ENCODE measurements at regions not wholly inside any gene's neighbourhood (a gene's known extent, or its start where the extent isn't known, plus 50 kb on each side); places are given as distances from the start of the nearest gene placed in this dataset.
"Not testable (repeated sequence)": the region's sequence is repeated elsewhere in the genome, so short reads cannot be mapped to it uniquely, and the experiment has no call there.

- DNase-seq (ENCODE audit: low spot score), result no peak
Measured at GRCh38 chr2:83055376-83056010, 1403.6 kb downstream of the SUCLG1 start.

- no peak for DNase-seq (ENCODE audit: low spot score)
Measured at GRCh38 chr2:83054751-83055150, 1404.3 kb downstream of the SUCLG1 start.

GRCh38 chr2:83051538-83052170 is 1407.4 kb downstream of the SUCLG1 start:
- no peak for DNase-seq (ENCODE audit: low spot score)

GRCh38 chr2:83042053-83042452 is 1417.0 kb downstream of the SUCLG1 start:
- no peak for DNase-seq (ENCODE audit: low spot score)

- no peak for DNase-seq (ENCODE audit: low spot score)
Measured at GRCh38 chr2:83022631-83023210, 1436.4 kb downstream of the SUCLG1 start.

- DNase-seq (ENCODE audit: low spot score), result no peak
Measured at GRCh38 chr2:83017366-83018090, 1441.6 kb downstream of the SUCLG1 start.

GRCh38 chr2:83016343-83017110 is 1442.6 kb downstream of the SUCLG1 start:
- no peak for DNase-seq (ENCODE audit: low spot score)

GRCh38 chr2:83015900-83016299 is 1443.2 kb downstream of the SUCLG1 start:
- DNase-seq (ENCODE audit: low spot score), result no peak

- DNase-seq (ENCODE audit: low spot score), result no peak
Measured at GRCh38 chr2:83015035-83015715, 1443.9 kb downstream of the SUCLG1 start.

- DNase-seq (ENCODE audit: low spot score), result no peak
Measured at GRCh38 chr2:83014462-83014861, 1444.6 kb downstream of the SUCLG1 start.

- no peak for DNase-seq (ENCODE audit: low spot score)
Measured at GRCh38 chr2:83006961-83007360, 1452.1 kb downstream of the SUCLG1 start.

- DNase-seq (ENCODE audit: low spot score), result no peak
Measured at GRCh38 chr2:83003555-83003954, 1455.5 kb downstream of the SUCLG1 start.

GRCh38 chr2:83002706-83003105 is 1456.4 kb downstream of the SUCLG1 start:
- DNase-seq (ENCODE audit: low spot score), result no peak

- no peak for DNase-seq (ENCODE audit: low spot score)
Measured at GRCh38 chr2:82998781-82999180, 1460.3 kb downstream of the SUCLG1 start.

- DNase-seq (ENCODE audit: low spot score), result no peak
Measured at GRCh38 chr2:82996217-82996616, 1462.9 kb downstream of the SUCLG1 start.

GRCh38 chr2:82994151-82994550 is 1464.9 kb downstream of the SUCLG1 start:
- no peak for DNase-seq (ENCODE audit: low spot score)

GRCh38 chr2:82993609-82994008 is 1465.5 kb downstream of the SUCLG1 start:
- DNase-seq (ENCODE audit: low spot score), result no peak

- no peak for DNase-seq (ENCODE audit: low spot score)
Measured at GRCh38 chr2:82992968-82993367, 1466.1 kb downstream of the SUCLG1 start.

- DNase-seq (ENCODE audit: low spot score), result not testable (repeated sequence)
Measured at GRCh38 chr2:82987706-82988105, 1471.4 kb downstream of the SUCLG1 start.

GRCh38 chr2:82986899-82987298 is 1472.2 kb downstream of the SUCLG1 start:
- no peak for DNase-seq (ENCODE audit: low spot score)

GRCh38 chr2:82985572-82986197 is 1473.4 kb downstream of the SUCLG1 start:
- DNase-seq (ENCODE audit: low spot score), result no peak

Measured in left forelimb (tissue), 1 donor.